Colonic mucosa (tissue), 4 donors: ENCODE measurements at regions not wholly inside any gene's neighbourhood (a gene's known extent, or its start where the extent isn't known, plus 50 kb on each side); places are given as distances from the start of the nearest gene placed in this dataset.

Experiments used
- DNase-seq: peaks from one replicate; pipeline ENCODE4 v3.0.0-alpha.2; 2020
- H3K27ac ChIP-seq: fragments of 200-600 bp; one replicate; pipeline ENCODE4 v1.8.0; 2021
- H3K27me3 ChIP-seq: fragments of 200-600 bp; one replicate; pipeline ENCODE4 v1.8.0; 2021
- H3K36me3 ChIP-seq: fragments of 200-600 bp; one replicate; pipeline ENCODE4 v1.8.0; 2021
- H3K4me1 ChIP-seq: fragments of 200-600 bp; one replicate; pipeline ENCODE4 v1.8.0; 2021; ENCODE audit warnings: mild to moderate bottlenecking
- H3K4me3 ChIP-seq: fragments of 200-600 bp; one replicate; pipeline ENCODE4 v1.8.0; 2021
- H3K9ac ChIP-seq, 2 donors: one replicate each; pipeline ENCODE4 v1.7.0; 2013; ENCODE audit warnings: control low read depth in 2 of 2, low read depth in 2 of 2, low read length in 2 of 2
- H3K9me3 ChIP-seq: fragments of 200-600 bp; one replicate; pipeline ENCODE4 v1.8.0; 2021
- CTCF ChIP-seq: fragments of 200-600 bp; IDR thresholded peaks from one replicate; pipeline ENCODE4 v1.8.0; 2022; ENCODE audit warnings: antibody characterized with exemption, mild to moderate bottlenecking
- intact Hi-C: fragments of 100-400 bp; cut with DNase I; formaldehyde crosslinking; loops from one replicate; pipeline ENCODE4 v1.14.1; 2022
- donor health status: healthy.
- donor health status: DM: no; HTN: no; CAD: no.
- donor health status: DM: no; HTN: no; CAD: no.

GRCh38 chr1:30414851-30415165 is 308.6 kb downstream of the MATN1 start:
- no peak for TF ChIP-seq CTCF
- H3K9ac ChIP-seq: no peak overlapping the region
- no peaks in the 10 kb centered on the region for H3K27me3 ChIP-seq
- intact Hi-C loops: no loop called here
- no peaks in the 10 kb centered on the region for H3K36me3 ChIP-seq
- H3K9me3 ChIP-seq: no peaks in the 10 kb centered on the region
- H3K27ac ChIP-seq: no peak overlapping the region
- no peaks in the 10 kb centered on the region for H3K4me1 ChIP-seq
- no peak for DNase-seq
- H3K4me3 ChIP-seq: no peak overlapping the region

GRCh38 chr1:30414086-30414850 is 309.1 kb downstream of the MATN1 start:
- H3K4me1 ChIP-seq: no peaks in the 10 kb centered on the region
- H3K4me3 ChIP-seq: no peak overlapping the region
- no peak overlapping the region for H3K27ac ChIP-seq
- H3K36me3 ChIP-seq: no peaks in the 10 kb centered on the region
- H3K9ac ChIP-seq: no peak overlapping the region
- no peak for TF ChIP-seq CTCF
- intact Hi-C loops: no loop called here
- H3K9me3 ChIP-seq: no peaks in the 10 kb centered on the region
- H3K27me3 ChIP-seq: no peaks in the 10 kb centered on the region
- DNase-seq: no peak

GRCh38 chr1:30413606-30414005 is 309.8 kb downstream of the MATN1 start:
- no peak for DNase-seq
- intact Hi-C loops: no loop called here
- H3K4me1 ChIP-seq: no peaks in the 10 kb centered on the region
- no peak overlapping the region for H3K9ac ChIP-seq
- H3K27me3 ChIP-seq: no peaks in the 10 kb centered on the region
- no peak for TF ChIP-seq CTCF
- no peak overlapping the region for H3K27ac ChIP-seq
- no peaks in the 10 kb centered on the region for H3K9me3 ChIP-seq
- no peaks in the 10 kb centered on the region for H3K36me3 ChIP-seq
- H3K4me3 ChIP-seq: no peak overlapping the region

GRCh38 chr1:30413111-30413440 is 310.3 kb downstream of the MATN1 start:
- DNase-seq: no peak
- no peak overlapping the region for H3K27ac ChIP-seq
- H3K36me3 ChIP-seq: no peaks in the 10 kb centered on the region
- no peak overlapping the region for H3K4me3 ChIP-seq
- no peak for TF ChIP-seq CTCF
- H3K9ac ChIP-seq: no peak overlapping the region
- H3K9me3 ChIP-seq: no peaks in the 10 kb centered on the region
- H3K4me1 ChIP-seq: no peaks in the 10 kb centered on the region
- H3K27me3 ChIP-seq: no peaks in the 10 kb centered on the region
- intact Hi-C loops: no loop called here

GRCh38 chr1:30412241-30413110 is 310.9 kb downstream of the MATN1 start:
- Histone ChIP-seq H3K9me3 (no peaks in the 10 kb centered on the region), H3K36me3 (no peaks in the 10 kb centered on the region), H3K4me3 (no peak overlapping the region), H3K9ac (no peak overlapping the region), H3K4me1 (no peaks in the 10 kb centered on the region), H3K27ac (no peak overlapping the region), H3K27me3 (no peaks in the 10 kb centered on the region)
- no peak for DNase-seq
- no peak for TF ChIP-seq CTCF
- intact Hi-C loops: no loop called here
